ENCODE measurements at regions not wholly inside any gene's neighbourhood (a gene's known extent, or its start where the extent isn't known, plus 50 kb on each side); places are given as distances from the start of the nearest gene placed in this dataset.

DNA sequence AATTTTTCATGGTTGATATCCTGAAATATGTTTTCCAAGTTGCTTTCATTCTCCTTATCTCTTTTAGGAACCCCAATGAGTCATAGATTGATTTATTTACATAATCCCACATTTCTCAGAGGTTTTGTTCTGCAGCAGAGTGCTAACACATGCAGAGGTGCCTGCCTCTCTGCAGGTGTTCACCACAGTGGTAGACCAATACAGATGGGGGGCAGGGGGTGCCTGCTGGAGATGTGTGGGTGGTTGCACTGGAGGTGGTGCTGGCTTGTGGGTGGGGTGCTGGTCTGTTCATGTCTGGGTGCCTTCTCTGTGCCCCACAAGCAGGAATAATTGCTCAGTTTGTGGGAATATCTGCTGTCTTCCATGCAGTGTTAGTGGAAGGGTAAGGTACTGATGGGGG lies 131.1 kb downstream of the JRKL start:
- H3K4me3 ChIP-seq (ENCODE audit: control extremely low read depth in 1 of 5, extremely low read depth in 1 of 5, insufficient read depth in 1 of 5, low read depth in 2 of 5, low read length in 4 of 5) = no peak overlapping the region
- intact Hi-C loops (cut with micrococcal nuclease) = no loop called here
- no peak overlapping the region for H3K27ac ChIP-seq (ENCODE audit: low read length in 2 of 2)
- no peaks in the 10 kb centered on the region for H3K27me3 ChIP-seq (replicated peaks in 1 of 4; ENCODE audit: control extremely low read depth in 1 of 4, control insufficient read depth in 3 of 4, insufficient read depth in 4 of 4, low read length in 3 of 4)
- TF ChIP-seq EZH2 (IDR thresholded peaks at IDR 0.05; ENCODE audit: borderline replicate concordance, insufficient read depth, low read depth, low read length, poor library complexity, severe bottlenecking) = no peak
- TF ChIP-seq, protein P1, sequence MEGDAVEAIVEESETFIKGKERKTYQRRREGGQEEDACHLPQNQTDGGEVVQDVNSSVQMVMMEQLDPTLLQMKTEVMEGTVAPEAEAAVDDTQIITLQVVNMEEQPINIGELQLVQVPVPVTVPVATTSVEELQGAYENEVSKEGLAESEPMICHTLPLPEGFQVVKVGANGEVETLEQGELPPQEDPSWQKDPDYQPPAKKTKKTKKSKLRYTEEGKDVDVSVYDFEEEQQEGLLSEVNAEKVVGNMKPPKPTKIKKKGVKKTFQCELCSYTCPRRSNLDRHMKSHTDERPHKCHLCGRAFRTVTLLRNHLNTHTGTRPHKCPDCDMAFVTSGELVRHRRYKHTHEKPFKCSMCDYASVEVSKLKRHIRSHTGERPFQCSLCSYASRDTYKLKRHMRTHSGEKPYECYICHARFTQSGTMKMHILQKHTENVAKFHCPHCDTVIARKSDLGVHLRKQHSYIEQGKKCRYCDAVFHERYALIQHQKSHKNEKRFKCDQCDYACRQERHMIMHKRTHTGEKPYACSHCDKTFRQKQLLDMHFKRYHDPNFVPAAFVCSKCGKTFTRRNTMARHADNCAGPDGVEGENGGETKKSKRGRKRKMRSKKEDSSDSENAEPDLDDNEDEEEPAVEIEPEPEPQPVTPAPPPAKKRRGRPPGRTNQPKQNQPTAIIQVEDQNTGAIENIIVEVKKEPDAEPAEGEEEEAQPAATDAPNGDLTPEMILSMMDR (IDR thresholded peaks at IDR 0.05) = no peak
- no peak overlapping the region for H2AFZ ChIP-seq (ENCODE audit: insufficient read depth, low read depth, low read length, poor library complexity, severe bottlenecking)
- H3K9me3 ChIP-seq (ENCODE audit: control extremely low read depth in 1 of 3, control insufficient read depth in 2 of 3, insufficient read depth in 1 of 3, low read length in 2 of 3) = no peaks in the 10 kb centered on the region
- no peaks in the 10 kb centered on the region for H3K79me2 ChIP-seq (ENCODE audit: control insufficient read depth, insufficient read depth, low read length)
- peaks cover 3% of the 10 kb centered on the region for H3K27me3 Mint-ChIP-seq
- no peak overlapping the region for H3K4me2 ChIP-seq (replicated peaks; ENCODE audit: low read depth, low read length, poor library complexity, severe bottlenecking)
- CTCF ChIA-PET = no interaction called here
- DNase-seq (no peak), ATAC-seq (ENCODE audit: low read depth) (no peak)
- no peaks in the 10 kb centered on the region for H3K4me1 Mint-ChIP-seq
- POLR2A ChIA-PET = no interaction called here
- no peaks in the 10 kb centered on the region for H3K9me3 Mint-ChIP-seq (ENCODE audit: insufficient read depth)
- H3K4me1 ChIP-seq (ENCODE audit: control insufficient read depth in 2 of 2, insufficient read depth in 2 of 2, low read length in 2 of 2) = no peaks in the 10 kb centered on the region
- H3K9ac ChIP-seq (ENCODE audit: low read length) = no peak overlapping the region
- H3K4me3 Mint-ChIP-seq = no peak overlapping the region
- H3K36me3 ChIP-seq (replicated peaks in 1 of 2; ENCODE audit: control extremely low read depth in 1 of 2, control insufficient read depth in 1 of 2, extremely low read depth in 1 of 2, insufficient read depth in 2 of 2, low read length in 1 of 2) = no peaks in the 10 kb centered on the region
- H3K27ac Mint-ChIP-seq = no peak overlapping the region
- H4K20me1 ChIP-seq (ENCODE audit: control insufficient read depth, insufficient read depth, low read length, poor library complexity, severe bottlenecking) = no peaks in the 10 kb centered on the region

DNA sequence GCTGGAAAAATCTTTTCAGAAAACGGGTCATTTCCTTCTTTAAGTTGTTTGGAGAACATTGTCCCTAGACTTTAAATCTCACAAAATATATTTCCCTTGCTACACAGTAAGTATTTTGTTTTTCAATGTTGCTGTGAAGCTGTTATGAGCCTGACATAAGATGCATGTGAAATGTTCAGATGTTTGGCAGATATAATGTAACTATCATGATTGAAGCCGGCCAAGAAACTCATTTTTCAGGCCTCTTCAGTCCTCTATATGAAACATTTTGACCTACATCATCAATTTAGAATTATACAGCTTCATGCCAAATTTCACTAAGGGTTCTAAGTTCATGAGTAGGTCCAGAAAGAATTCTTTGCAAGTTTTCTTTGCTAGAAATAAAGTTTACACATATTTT lies 133.8 kb downstream of the JRKL start:
- Mint-ChIP-seq H3K4me3 (no peak overlapping the region), H3K9me3 (ENCODE audit: insufficient read depth) (no peaks in the 10 kb centered on the region), H3K4me1 (no peaks in the 10 kb centered on the region), H3K27me3 (peaks cover 3% of the 10 kb centered on the region), H3K27ac (no peak overlapping the region)
- ChIA-PET POLR2A (no interaction called here), CTCF (no interaction called here)
- Histone ChIP-seq H3K27me3 (replicated peaks in 1 of 4; ENCODE audit: control extremely low read depth in 1 of 4, control insufficient read depth in 3 of 4, insufficient read depth in 4 of 4, low read length in 3 of 4) (no peaks in the 10 kb centered on the region), H3K36me3 (replicated peaks in 1 of 2; ENCODE audit: control extremely low read depth in 1 of 2, control insufficient read depth in 1 of 2, extremely low read depth in 1 of 2, insufficient read depth in 2 of 2, low read length in 1 of 2) (no peaks in the 10 kb centered on the region), H3K27ac (ENCODE audit: low read length in 2 of 2) (no peak overlapping the region), H3K4me1 (ENCODE audit: control insufficient read depth in 2 of 2, insufficient read depth in 2 of 2, low read length in 2 of 2) (no peaks in the 10 kb centered on the region), H3K79me2 (ENCODE audit: control insufficient read depth, insufficient read depth, low read length) (no peaks in the 10 kb centered on the region), H3K4me2 (replicated peaks; ENCODE audit: low read depth, low read length, poor library complexity, severe bottlenecking) (no peak overlapping the region), H3K9me3 (ENCODE audit: control extremely low read depth in 1 of 3, control insufficient read depth in 2 of 3, insufficient read depth in 1 of 3, low read length in 2 of 3) (no peaks in the 10 kb centered on the region), H2AFZ (ENCODE audit: insufficient read depth, low read depth, low read length, poor library complexity, severe bottlenecking) (no peak overlapping the region), H4K20me1 (ENCODE audit: control insufficient read depth, insufficient read depth, low read length, poor library complexity, severe bottlenecking) (no peaks in the 10 kb centered on the region), H3K4me3 (ENCODE audit: control extremely low read depth in 1 of 5, extremely low read depth in 1 of 5, insufficient read depth in 1 of 5, low read depth in 2 of 5, low read length in 4 of 5) (no peak overlapping the region), H3K9ac (ENCODE audit: low read length) (no peak overlapping the region)
- WGBS (ENCODE audit: insufficient coverage) = no CpG with 5 or more reads among the region's 2 CpGs
- ATAC-seq (ENCODE audit: low read depth) (no peak), DNase-seq (no peak)
- intact Hi-C loops (cut with micrococcal nuclease) = no loop called here
- no peak for TF ChIP-seq EZH2 (IDR thresholded peaks at IDR 0.05; ENCODE audit: borderline replicate concordance, insufficient read depth, low read depth, low read length, poor library complexity, severe bottlenecking)
- TF ChIP-seq, protein P1 (IDR thresholded peaks at IDR 0.05) = no peak
